Activated T-cell treated with anti-CD3 and anti-CD28 coated beads for 4 hours (primary cell): ENCODE measurements at regions not wholly inside any gene's neighbourhood (a gene's known extent, or its start where the extent isn't known, plus 50 kb on each side); places are given as distances from the start of the nearest gene placed in this dataset.
"Not testable (repeated sequence)": the region's sequence is repeated elsewhere in the genome, so short reads cannot be mapped to it uniquely, and the experiment has no call there.

Experiments used
- DNase-seq: peaks from one replicate; pipeline ENCODE4 v3.0.0-alpha.2; 2020

GRCh38 chr20:20791664-20792568 is 79.5 kb upstream of the RALGAPA2 start:
- DNase-seq, result no peak

- no peak for DNase-seq
These were observed 75.9 kb upstream of the RALGAPA2 start for GRCh38 chr20:20788308-20788707.

GRCh38 chr20:20786428-20786827 is 74.0 kb upstream of the RALGAPA2 start:
- DNase-seq, result no peak

GRCh38 chr20:20785226-20785625 is 72.8 kb upstream of the RALGAPA2 start:
- DNase-seq, result no peak

- not testable (repeated sequence) for DNase-seq
These were observed 72.0 kb upstream of the RALGAPA2 start for GRCh38 chr20:20784450-20784849.

- DNase-seq, result no peak
These were observed 71.0 kb upstream of the RALGAPA2 start for GRCh38 chr20:20783450-20783849.

GRCh38 chr20:20782755-20783154 is 70.3 kb upstream of the RALGAPA2 start:
- no peak for DNase-seq

- no peak for DNase-seq
These were observed 69.8 kb upstream of the RALGAPA2 start for GRCh38 chr20:20782231-20782630.

GRCh38 chr20:20781029-20781428 is 68.6 kb upstream of the RALGAPA2 start:
- DNase-seq, result no peak

- DNase-seq, result no peak
These were observed 67.8 kb upstream of the RALGAPA2 start for GRCh38 chr20:20780127-20780824.

GRCh38 chr20:20778676-20779075 is 66.2 kb upstream of the RALGAPA2 start:
- no peak for DNase-seq

GRCh38 chr20:20772497-20773085 is 60.1 kb upstream of the RALGAPA2 start:
- DNase-seq, result no peak

GRCh38 chr20:20768202-20768815 is 55.9 kb upstream of the RALGAPA2 start:
- no peak for DNase-seq

- DNase-seq, result no peak
These were observed 53.4 kb upstream of the RALGAPA2 start for GRCh38 chr20:20765696-20766365.

- DNase-seq, result no peak
These were observed 51.2 kb upstream of the RALGAPA2 start for GRCh38 chr20:20763650-20764049.
